Fibroblast of mammary gland (primary cell): ENCODE measurements at regions not wholly inside any gene's neighbourhood (a gene's known extent, or its start where the extent isn't known, plus 50 kb on each side); places are given as distances from the start of the nearest gene placed in this dataset.
"Not testable (repeated sequence)": the region's sequence is repeated elsewhere in the genome, so short reads cannot be mapped to it uniquely, and the experiment has no call there.

Source experiments
- DNase-seq: peaks from one replicate; pipeline ENCODE4 v3.0.0-alpha.2; 2010; ENCODE audit warnings: low read depth
- H3K4me3 ChIP-seq: 2 replicates; pipeline ENCODE4 v1.5.1; 2011; ENCODE audit warnings: low read depth, mild to moderate bottlenecking, low read length, moderate library complexity; ENCODE audit not compliant: control insufficient read depth
- TF ChIP-seq, protein P1 (sequence below): conservative IDR thresholded peaks from 2 replicates; pipeline ENCODE4 v1.5.1; 2011; ENCODE audit warnings: low read depth, low read length, inconsistent platforms; ENCODE audit not compliant: control insufficient read depth, insufficient read depth

DNA sequence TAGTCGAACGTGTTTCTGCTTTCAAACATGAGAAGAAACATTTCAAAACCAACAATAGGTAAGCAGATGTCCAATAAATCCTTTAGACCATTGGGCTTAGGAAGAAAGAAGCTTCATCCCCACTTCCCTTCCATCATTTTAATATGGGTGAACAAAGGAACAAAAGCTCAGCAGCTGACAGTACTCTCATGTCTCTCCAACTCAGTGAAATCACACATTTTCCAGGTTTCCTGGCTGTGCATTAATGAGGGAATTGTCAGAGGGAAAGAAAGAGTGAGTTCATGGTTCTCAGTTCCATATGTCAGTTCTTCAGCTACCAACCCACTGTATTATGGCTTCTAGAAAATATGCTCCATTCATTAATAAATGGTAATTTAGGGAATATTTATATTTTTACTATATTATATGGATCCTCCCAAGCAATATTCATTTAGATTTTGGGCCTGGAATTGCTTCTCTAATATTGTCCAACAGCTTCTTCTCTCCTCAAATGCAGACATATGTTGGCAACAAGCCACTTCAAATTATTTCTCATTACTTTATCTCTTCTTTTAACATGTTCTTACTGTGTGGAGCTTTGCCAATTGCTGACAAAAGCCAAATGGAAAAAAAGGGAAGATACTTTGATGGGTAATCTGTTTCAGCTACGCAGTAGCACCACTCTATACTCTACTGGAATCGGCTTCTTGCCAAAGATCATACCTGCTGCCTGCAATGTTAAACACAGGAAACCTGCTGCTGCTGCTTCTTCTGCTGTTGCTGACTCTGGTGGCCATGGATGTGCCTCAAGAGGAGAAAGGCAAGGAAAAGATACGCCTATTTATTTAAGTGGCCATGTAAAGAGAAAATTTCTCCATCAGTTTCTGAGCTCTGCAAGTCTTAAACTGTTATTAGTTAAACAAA lies 1757.6 kb downstream of the ARAP2 start:
- H3K4me3 ChIP-seq = no peak overlapping the region
- TF ChIP-seq, protein P1, sequence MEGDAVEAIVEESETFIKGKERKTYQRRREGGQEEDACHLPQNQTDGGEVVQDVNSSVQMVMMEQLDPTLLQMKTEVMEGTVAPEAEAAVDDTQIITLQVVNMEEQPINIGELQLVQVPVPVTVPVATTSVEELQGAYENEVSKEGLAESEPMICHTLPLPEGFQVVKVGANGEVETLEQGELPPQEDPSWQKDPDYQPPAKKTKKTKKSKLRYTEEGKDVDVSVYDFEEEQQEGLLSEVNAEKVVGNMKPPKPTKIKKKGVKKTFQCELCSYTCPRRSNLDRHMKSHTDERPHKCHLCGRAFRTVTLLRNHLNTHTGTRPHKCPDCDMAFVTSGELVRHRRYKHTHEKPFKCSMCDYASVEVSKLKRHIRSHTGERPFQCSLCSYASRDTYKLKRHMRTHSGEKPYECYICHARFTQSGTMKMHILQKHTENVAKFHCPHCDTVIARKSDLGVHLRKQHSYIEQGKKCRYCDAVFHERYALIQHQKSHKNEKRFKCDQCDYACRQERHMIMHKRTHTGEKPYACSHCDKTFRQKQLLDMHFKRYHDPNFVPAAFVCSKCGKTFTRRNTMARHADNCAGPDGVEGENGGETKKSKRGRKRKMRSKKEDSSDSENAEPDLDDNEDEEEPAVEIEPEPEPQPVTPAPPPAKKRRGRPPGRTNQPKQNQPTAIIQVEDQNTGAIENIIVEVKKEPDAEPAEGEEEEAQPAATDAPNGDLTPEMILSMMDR = no peak
- no peak for DNase-seq

DNA sequence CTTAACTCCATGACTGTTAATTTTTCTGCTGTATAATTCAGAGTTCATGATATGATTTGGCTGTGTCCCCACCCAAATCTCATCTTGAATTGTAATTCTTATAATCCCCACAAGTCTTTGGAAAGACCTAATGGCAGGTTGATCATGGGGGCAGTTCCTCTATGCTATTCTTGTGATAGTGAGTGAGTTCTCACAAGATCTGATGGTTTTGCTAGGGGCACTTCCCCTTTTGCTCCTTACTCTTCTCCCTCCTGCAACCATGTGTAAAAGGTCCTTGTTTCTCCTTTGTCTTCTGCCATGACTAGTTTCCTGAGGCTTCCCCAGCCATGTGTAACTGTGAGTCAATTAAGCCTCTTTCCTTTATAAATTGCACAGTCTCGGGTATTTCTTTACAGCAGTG lies 1751.9 kb downstream of the ARAP2 start:
- TF ChIP-seq, protein P1 = no peak
- no peak overlapping the region for H3K4me3 ChIP-seq

DNA sequence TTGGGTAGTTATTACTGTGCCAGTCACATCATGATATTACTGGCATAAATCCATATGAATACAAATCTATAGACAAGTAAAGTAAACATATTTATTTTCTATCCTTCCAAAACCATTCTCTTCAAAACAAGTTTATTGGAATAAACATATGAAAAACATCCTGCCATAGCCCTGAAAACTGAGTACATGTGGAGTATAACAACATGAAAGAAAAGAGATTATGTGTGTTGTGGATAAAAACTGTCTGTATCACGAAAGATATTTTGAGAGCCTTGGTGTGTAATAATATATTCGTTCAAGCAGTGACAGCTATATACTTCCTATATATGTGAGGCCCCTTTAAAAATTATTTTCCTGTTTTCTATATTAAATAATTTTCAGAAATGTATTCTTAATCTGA lies 1742.2 kb downstream of the ARAP2 start:
- TF ChIP-seq, protein P1 = no peak
- DNase-seq = no peak

More for the DNA sequence above, 1751.9 kb downstream of the ARAP2 start:
- no peak for DNase-seq

DNA sequence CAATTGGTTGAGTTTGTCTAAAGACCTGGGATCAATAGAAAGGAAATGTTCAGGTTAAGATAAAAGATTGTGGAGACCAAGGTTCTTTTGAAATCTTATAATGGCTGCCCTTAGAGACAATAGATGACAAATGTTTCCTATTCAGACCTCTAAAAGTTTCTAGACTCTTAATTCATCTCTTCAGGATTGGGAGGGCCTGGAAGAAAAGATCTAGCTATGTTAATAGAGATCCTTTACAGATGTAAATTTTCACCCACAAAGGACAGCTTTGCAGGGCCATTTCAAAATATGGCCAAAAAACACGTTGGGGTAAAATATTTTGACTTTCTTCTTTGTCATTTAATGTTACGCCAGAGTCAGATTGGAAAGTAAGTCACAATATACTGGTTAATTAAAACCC lies 1739.6 kb downstream of the ARAP2 start:
- H3K4me3 ChIP-seq, DNase-seq: not testable (repeated sequence)

More for the DNA sequence above, 1742.2 kb downstream of the ARAP2 start:
- H3K4me3 ChIP-seq = no peak overlapping the region

DNA sequence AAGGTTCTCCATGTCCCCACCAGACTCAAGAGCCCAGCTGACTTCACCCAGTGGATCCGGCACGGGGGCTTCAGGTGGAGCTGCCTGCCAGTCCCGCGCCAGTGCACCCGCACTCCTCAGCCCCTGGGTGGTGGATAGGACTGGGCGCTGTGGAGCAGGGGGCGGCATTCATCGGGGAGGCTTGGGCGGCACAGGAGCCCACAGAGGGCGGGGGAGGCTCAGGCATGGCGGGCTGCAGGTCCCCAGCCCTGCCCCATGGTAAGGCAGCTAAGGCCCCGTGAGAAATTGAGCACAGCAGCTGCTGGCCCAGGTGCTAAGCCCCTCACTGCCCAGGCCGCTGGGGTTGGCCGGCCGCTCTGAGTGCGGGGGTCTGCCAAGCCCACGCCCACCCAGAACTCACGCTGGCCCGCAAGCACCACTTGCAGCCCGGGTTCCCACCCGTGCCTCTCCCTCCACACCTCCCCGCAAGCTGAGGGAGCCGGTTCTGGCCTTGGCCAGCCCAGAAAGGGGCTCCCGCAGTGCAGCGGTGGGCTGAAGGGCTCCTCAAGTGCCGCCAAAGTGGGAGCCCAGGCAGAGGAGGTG lies 1737.7 kb downstream of the ARAP2 start:
- not testable (repeated sequence) for DNase-seq, H3K4me3 ChIP-seq

DNA sequence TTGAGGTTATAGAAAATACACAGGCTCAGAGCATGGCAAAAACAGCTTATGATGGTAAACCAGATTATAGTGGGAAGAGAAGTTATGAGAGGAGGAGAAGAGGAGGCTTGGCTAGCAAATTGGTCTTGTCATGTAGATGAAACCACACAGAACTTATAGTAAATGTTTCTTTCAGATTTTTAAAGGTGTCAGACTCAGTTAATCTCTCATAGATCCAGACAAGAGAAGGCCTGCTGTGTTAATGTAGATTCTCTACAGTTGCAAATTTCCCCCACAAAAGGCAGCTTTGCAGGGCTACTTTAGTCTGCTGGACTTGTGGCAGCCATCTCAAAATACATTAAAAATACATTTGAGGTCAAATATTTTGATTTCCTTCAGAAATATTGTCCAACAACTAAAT lies 1731.7 kb downstream of the ARAP2 start:
- TF ChIP-seq, protein P1 = no peak
- DNase-seq = no peak
- H3K4me3 ChIP-seq = no peak overlapping the region

DNA sequence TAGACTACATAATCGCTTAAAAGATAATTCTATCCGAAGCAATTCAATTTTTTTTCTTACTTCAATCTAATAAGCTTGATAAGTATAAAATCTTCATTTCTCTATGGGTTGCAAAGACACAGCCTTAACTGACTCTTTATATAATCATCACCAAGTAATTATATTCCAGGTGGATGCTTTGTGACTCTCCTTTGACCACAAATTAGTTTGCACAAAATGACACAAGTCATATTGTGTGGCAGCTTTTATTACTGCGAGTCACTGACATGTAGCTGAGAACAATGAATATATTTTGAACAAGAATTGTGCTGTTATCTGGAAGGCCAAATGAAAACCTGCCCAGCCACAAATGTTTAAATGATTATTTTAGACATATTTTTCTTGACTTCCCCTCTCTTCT lies 1727.8 kb downstream of the ARAP2 start:
- TF ChIP-seq, protein P1 = no peak
- DNase-seq = no peak
- H3K4me3 ChIP-seq = no peak overlapping the region
